ENCODE measurements at regions not wholly inside any gene's neighbourhood (a gene's known extent, or its start where the extent isn't known, plus 50 kb on each side); places are given as distances from the start of the nearest gene placed in this dataset.
A peak's percentile ranks its signal among the peaks of the same experiment; 100 is the strongest.

DNA sequence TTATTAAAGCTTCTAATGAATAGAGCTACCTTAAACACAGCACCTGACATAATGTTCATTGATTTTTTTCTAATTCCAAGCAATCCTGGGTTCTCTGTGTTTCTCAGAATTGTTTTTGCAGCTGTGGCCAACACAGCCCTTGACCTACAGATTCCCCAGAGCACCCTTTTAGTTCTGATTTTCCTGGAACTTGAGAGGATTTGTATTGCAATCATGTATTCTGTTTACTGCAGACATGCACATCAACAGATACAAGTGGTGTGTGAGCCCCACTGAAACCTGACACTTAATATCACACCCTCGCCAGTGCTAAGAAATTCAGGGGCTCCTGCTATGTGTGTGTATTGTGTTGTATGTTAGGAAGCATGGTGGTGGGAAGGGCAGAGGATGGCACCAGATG is 344.2 kb upstream of the POM121L12 start:
- Histone ChIP-seq H3K4me1 (ENCODE audit: control extremely low read depth in 1 of 4, control insufficient read depth in 4 of 4, insufficient read depth in 4 of 4, low read length in 3 of 4) (no peaks in the 10 kb centered on the region), H3K27ac (ENCODE audit: insufficient read depth in 1 of 2, low read depth in 1 of 2, low read length in 2 of 2, poor library complexity in 1 of 2, severe bottlenecking in 2 of 2) (no peak overlapping the region), H3K4me3 (ENCODE audit: control insufficient read depth in 1 of 7, extremely low read depth in 1 of 7, insufficient read depth in 4 of 7, low read depth in 2 of 7, low read length in 6 of 7) (no peak overlapping the region), H3K9me3 (ENCODE audit: control extremely low read depth in 1 of 5, control insufficient read depth in 4 of 5, insufficient read depth in 2 of 5, low read depth in 1 of 5, low read length in 4 of 5) (peaks cover 0 to 3% (median 0%) of the 10 kb centered on the region in 5 experiments), H3K27me3 (replicated peaks in 2 of 5; ENCODE audit: control insufficient read depth in 4 of 5, insufficient read depth in 5 of 5, low read length in 4 of 5) (no peaks in the 10 kb centered on the region), H3K36me3 (ENCODE audit: control insufficient read depth in 4 of 4, insufficient read depth in 4 of 4, low read length in 3 of 4) (no peaks in the 10 kb centered on the region)
- ChIA-PET CTCF (no interaction called here), POLR2A (no interaction called here)
- DNase-seq: no peak
- no CpG with 5 or more reads among the region's 1 CpG for WGBS (ENCODE audit: insufficient coverage)

DNA sequence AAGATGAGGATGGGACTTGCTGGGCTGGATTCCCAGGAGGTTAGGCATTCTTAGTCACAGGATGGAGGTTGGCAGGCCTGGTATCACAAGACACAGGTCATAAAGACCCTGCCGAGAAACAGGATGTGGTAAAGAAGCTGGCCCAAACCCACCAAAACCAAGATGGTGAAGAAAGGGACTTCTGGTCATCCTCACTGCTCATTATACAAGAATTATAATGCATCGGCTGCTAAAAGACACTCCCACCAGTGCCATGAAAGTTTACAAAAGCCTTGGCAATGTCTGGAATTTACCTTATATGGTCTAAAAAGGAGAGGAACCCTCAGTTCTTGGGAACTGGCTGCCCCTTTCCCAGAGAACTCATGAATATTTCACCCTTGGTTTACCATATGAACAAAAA is 345.5 kb upstream of the POM121L12 start:
- no peak overlapping the region for H3K27ac ChIP-seq (ENCODE audit: insufficient read depth in 1 of 2, low read depth in 1 of 2, low read length in 2 of 2, poor library complexity in 1 of 2, severe bottlenecking in 2 of 2)
- 100% methylated on average over 1 of the region's 2 CpGs for WGBS (ENCODE audit: insufficient coverage)
- peak in 1 of 3 donors; percentile 5 for DNase-seq
- H3K27me3 ChIP-seq (replicated peaks in 2 of 5; ENCODE audit: control insufficient read depth in 4 of 5, insufficient read depth in 5 of 5, low read length in 4 of 5): no peaks in the 10 kb centered on the region
- CTCF ChIA-PET: no interaction called here
- POLR2A ChIA-PET: no interaction called here
- H3K9me3 ChIP-seq (ENCODE audit: control extremely low read depth in 1 of 5, control insufficient read depth in 4 of 5, insufficient read depth in 2 of 5, low read depth in 1 of 5, low read length in 4 of 5): peaks cover 0 to 3% (median 0%) of the 10 kb centered on the region in 5 experiments
- H3K4me3 ChIP-seq (ENCODE audit: control insufficient read depth in 1 of 7, extremely low read depth in 1 of 7, insufficient read depth in 4 of 7, low read depth in 2 of 7, low read length in 6 of 7): no peak overlapping the region
- H3K36me3 ChIP-seq (ENCODE audit: control insufficient read depth in 4 of 4, insufficient read depth in 4 of 4, low read length in 3 of 4): no peaks in the 10 kb centered on the region
- no peaks in the 10 kb centered on the region for H3K4me1 ChIP-seq (ENCODE audit: control extremely low read depth in 1 of 4, control insufficient read depth in 4 of 4, insufficient read depth in 4 of 4, low read length in 3 of 4)

DNA sequence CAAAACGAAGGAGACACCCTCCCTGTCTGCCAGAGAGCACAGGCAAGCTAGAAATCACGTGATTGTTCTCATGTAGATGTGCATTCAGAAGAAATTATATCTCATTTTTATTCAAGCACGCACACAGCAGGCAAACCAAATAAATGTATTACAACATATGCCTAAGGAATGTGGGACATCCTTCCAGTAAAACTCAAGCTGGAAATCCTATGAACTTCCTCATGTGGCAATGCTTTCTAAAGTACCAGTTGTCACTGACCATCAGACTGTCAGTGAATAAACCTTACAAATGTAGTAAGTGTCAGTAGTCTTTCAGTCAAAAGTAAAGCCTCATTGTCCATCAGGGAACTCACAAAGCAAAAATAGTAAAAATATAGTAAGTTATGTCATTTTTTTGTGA is 350.1 kb upstream of the POM121L12 start:
- DNase-seq: no peak
- ChIA-PET CTCF (no interaction called here), POLR2A (no interaction called here)
- peaks cover 0 to 3% (median 0%) of the 10 kb centered on the region in 5 experiments for H3K9me3 ChIP-seq (ENCODE audit: control extremely low read depth in 1 of 5, control insufficient read depth in 4 of 5, insufficient read depth in 2 of 5, low read depth in 1 of 5, low read length in 4 of 5)
- H3K27me3 ChIP-seq (replicated peaks in 2 of 5; ENCODE audit: control insufficient read depth in 4 of 5, insufficient read depth in 5 of 5, low read length in 4 of 5): no peaks in the 10 kb centered on the region
- H3K4me1 ChIP-seq (ENCODE audit: control extremely low read depth in 1 of 4, control insufficient read depth in 4 of 4, insufficient read depth in 4 of 4, low read length in 3 of 4): no peaks in the 10 kb centered on the region
- no peak overlapping the region for H3K27ac ChIP-seq (ENCODE audit: insufficient read depth in 1 of 2, low read depth in 1 of 2, low read length in 2 of 2, poor library complexity in 1 of 2, severe bottlenecking in 2 of 2)
- H3K36me3 ChIP-seq (ENCODE audit: control insufficient read depth in 4 of 4, insufficient read depth in 4 of 4, low read length in 3 of 4): no peaks in the 10 kb centered on the region
- 88% methylated on average over 1 of the region's 3 CpGs for WGBS (ENCODE audit: insufficient coverage)
- no peak overlapping the region for H3K4me3 ChIP-seq (ENCODE audit: control insufficient read depth in 1 of 7, extremely low read depth in 1 of 7, insufficient read depth in 4 of 7, low read depth in 2 of 7, low read length in 6 of 7)

DNA sequence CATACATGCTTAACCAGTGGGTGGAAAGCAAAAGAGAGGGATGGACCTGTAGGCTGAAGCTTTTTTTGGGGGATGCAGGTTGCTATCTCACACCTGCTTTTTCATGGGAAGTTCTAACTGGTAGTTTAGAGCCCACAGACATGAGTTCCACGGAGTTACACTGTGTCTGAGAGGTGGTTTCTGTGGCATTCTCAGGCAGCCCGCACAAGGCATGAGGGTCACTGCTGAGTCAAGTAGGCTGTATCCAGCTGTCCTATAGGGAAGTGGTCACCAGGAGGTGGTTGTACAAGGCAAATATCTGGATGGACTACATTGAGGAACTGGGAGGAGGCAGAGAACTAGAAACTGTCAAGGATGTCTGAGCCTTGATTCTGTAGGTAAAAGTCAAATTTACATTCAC is 351.0 kb upstream of the POM121L12 start:
- H3K27me3 ChIP-seq (replicated peaks in 2 of 5; ENCODE audit: control insufficient read depth in 4 of 5, insufficient read depth in 5 of 5, low read length in 4 of 5): no peaks in the 10 kb centered on the region
- H3K4me1 ChIP-seq (ENCODE audit: control extremely low read depth in 1 of 4, control insufficient read depth in 4 of 4, insufficient read depth in 4 of 4, low read length in 3 of 4): no peaks in the 10 kb centered on the region
- no peak overlapping the region for H3K27ac ChIP-seq (ENCODE audit: insufficient read depth in 1 of 2, low read depth in 1 of 2, low read length in 2 of 2, poor library complexity in 1 of 2, severe bottlenecking in 2 of 2)
- DNase-seq: no peak
- ChIA-PET POLR2A (no interaction called here), CTCF (no interaction called here)
- H3K36me3 ChIP-seq (ENCODE audit: control insufficient read depth in 4 of 4, insufficient read depth in 4 of 4, low read length in 3 of 4): no peaks in the 10 kb centered on the region
- WGBS (ENCODE audit: insufficient coverage): 100% methylated on average over 1 of the region's 2 CpGs
- peaks cover 0 to 3% (median 0%) of the 10 kb centered on the region in 5 experiments for H3K9me3 ChIP-seq (ENCODE audit: control extremely low read depth in 1 of 5, control insufficient read depth in 4 of 5, insufficient read depth in 2 of 5, low read depth in 1 of 5, low read length in 4 of 5)
- no peak overlapping the region for H3K4me3 ChIP-seq (ENCODE audit: control insufficient read depth in 1 of 7, extremely low read depth in 1 of 7, insufficient read depth in 4 of 7, low read depth in 2 of 7, low read length in 6 of 7)

DNA sequence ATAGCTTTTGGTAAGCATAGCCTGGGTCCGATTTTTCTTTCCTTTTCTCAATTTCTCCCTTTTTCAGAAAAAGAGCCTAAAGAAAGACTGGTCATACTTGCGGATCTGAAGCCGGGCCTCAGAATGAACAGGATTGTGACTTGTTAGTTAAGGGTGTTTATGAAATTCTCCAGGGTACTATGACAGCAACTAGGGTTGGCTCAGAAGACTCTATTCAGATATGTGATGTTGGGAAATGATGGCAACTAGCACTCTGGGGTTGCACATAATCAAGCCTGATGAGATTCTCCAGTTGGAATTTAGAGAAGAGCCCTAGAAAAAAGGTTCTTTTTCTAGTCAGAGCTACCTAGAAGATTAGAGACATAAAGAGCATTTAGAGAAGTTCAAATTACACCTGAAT is 352.4 kb upstream of the POM121L12 start:
- Histone ChIP-seq H3K36me3 (ENCODE audit: control insufficient read depth in 4 of 4, insufficient read depth in 4 of 4, low read length in 3 of 4) (no peaks in the 10 kb centered on the region), H3K27me3 (replicated peaks in 2 of 5; ENCODE audit: control insufficient read depth in 4 of 5, insufficient read depth in 5 of 5, low read length in 4 of 5) (no peaks in the 10 kb centered on the region), H3K9me3 (ENCODE audit: control extremely low read depth in 1 of 5, control insufficient read depth in 4 of 5, insufficient read depth in 2 of 5, low read depth in 1 of 5, low read length in 4 of 5) (peaks cover 0 to 3% (median 0%) of the 10 kb centered on the region in 5 experiments), H3K4me3 (ENCODE audit: control insufficient read depth in 1 of 7, extremely low read depth in 1 of 7, insufficient read depth in 4 of 7, low read depth in 2 of 7, low read length in 6 of 7) (no peak overlapping the region), H3K27ac (ENCODE audit: insufficient read depth in 1 of 2, low read depth in 1 of 2, low read length in 2 of 2, poor library complexity in 1 of 2, severe bottlenecking in 2 of 2) (no peak overlapping the region), H3K4me1 (ENCODE audit: control extremely low read depth in 1 of 4, control insufficient read depth in 4 of 4, insufficient read depth in 4 of 4, low read length in 3 of 4) (no peaks in the 10 kb centered on the region)
- POLR2A ChIA-PET: no interaction called here
- DNase-seq: no peak
- CTCF ChIA-PET: no interaction called here
- WGBS (ENCODE audit: insufficient coverage): no CpG with 5 or more reads among the region's 3 CpGs

DNA sequence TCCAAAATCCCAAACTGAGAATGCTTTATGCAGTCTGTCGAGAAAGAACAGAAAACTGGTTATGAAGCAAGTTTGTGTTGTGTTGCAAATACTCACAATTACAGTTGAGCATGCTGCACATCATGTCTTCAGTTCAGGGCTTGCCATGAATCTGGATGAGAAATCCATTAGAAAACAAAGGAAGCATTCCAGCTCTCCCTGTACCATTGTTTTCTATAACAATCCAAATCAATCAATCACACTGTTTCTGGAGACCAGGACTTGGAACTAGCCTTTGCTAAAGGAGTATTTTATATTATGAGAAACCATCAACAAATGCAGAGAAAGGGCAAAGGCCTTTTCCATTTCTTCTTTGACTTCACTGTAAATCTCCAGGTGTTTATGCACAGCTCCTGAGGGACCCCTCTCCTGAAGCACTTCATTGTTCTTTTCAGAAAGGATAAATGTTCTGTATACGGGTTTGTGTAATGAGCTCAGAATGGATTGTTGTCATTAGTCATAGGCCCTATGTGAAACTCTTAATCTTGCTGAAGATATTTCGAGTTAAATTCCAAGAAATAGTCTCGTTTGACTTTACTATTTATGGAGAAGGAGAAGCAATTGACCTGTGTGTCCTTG is 364.7 kb upstream of the POM121L12 start:
- Histone ChIP-seq H3K36me3 (ENCODE audit: control insufficient read depth in 4 of 4, insufficient read depth in 4 of 4, low read length in 3 of 4) (no peaks in the 10 kb centered on the region), H3K4me3 (ENCODE audit: control insufficient read depth in 1 of 7, extremely low read depth in 1 of 7, insufficient read depth in 4 of 7, low read depth in 2 of 7, low read length in 6 of 7) (no peak overlapping the region), H3K27ac (ENCODE audit: insufficient read depth in 1 of 2, low read depth in 1 of 2, low read length in 2 of 2, poor library complexity in 1 of 2, severe bottlenecking in 2 of 2) (no peak overlapping the region), H3K4me1 (ENCODE audit: control extremely low read depth in 1 of 4, control insufficient read depth in 4 of 4, insufficient read depth in 4 of 4, low read length in 3 of 4) (no peaks in the 10 kb centered on the region), H3K9me3 (ENCODE audit: control extremely low read depth in 1 of 5, control insufficient read depth in 4 of 5, insufficient read depth in 2 of 5, low read depth in 1 of 5, low read length in 4 of 5) (no peaks in the 10 kb centered on the region), H3K27me3 (replicated peaks in 2 of 5; ENCODE audit: control insufficient read depth in 4 of 5, insufficient read depth in 5 of 5, low read length in 4 of 5) (no peaks in the 10 kb centered on the region)
- WGBS (ENCODE audit: insufficient coverage): 50% methylated on average over 4 of the region's 4 CpGs
- ChIA-PET CTCF (no interaction called here), POLR2A (no interaction called here)
- no peak for DNase-seq

DNA sequence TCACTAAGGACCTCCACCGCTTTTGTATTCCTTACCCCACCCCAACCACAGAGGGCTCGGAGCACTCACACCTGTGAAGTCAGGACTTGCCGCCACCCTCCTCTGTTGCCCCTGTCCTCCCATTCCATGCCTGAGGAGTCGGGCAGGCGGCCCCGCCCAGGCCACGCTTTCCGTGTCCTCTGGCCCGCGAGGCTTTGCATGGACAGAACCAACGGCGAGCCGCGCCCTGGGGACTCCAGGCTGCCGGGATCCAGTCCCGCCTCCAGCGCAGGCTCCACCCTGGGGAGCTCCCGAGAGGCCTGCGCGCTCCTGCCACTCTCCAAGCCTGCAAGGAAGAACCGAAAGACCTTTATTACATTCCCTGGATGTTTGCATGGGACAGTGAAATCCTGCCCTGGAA is 366.4 kb upstream of the POM121L12 start:
- no peak overlapping the region for H3K27ac ChIP-seq (ENCODE audit: insufficient read depth in 1 of 2, low read depth in 1 of 2, low read length in 2 of 2, poor library complexity in 1 of 2, severe bottlenecking in 2 of 2)
- ChIA-PET CTCF (no interaction called here), POLR2A (no interaction called here)
- DNase-seq: no peak
- no peaks in the 10 kb centered on the region for H3K36me3 ChIP-seq (ENCODE audit: control insufficient read depth in 4 of 4, insufficient read depth in 4 of 4, low read length in 3 of 4)
- H3K27me3 ChIP-seq (replicated peaks in 2 of 5; ENCODE audit: control insufficient read depth in 4 of 5, insufficient read depth in 5 of 5, low read length in 4 of 5): no peaks in the 10 kb centered on the region
- no peaks in the 10 kb centered on the region for H3K4me1 ChIP-seq (ENCODE audit: control extremely low read depth in 1 of 4, control insufficient read depth in 4 of 4, insufficient read depth in 4 of 4, low read length in 3 of 4)
- H3K4me3 ChIP-seq (ENCODE audit: control insufficient read depth in 1 of 7, extremely low read depth in 1 of 7, insufficient read depth in 4 of 7, low read depth in 2 of 7, low read length in 6 of 7): no peak overlapping the region
- 88% methylated on average over 21 of the region's 21 CpGs for WGBS (ENCODE audit: insufficient coverage)
- H3K9me3 ChIP-seq (ENCODE audit: control extremely low read depth in 1 of 5, control insufficient read depth in 4 of 5, insufficient read depth in 2 of 5, low read depth in 1 of 5, low read length in 4 of 5): no peaks in the 10 kb centered on the region
